Jurkat, Clone E6-1 (cell line): ENCODE measurements at regions not wholly inside any gene's neighbourhood (a gene's known extent, or its start where the extent isn't known, plus 50 kb on each side); places are given as distances from the start of the nearest gene placed in this dataset.

Source experiments
- DNase-seq: peaks from one replicate; pipeline ENCODE4 v3.0.0-alpha.2; 2011; ENCODE audit warnings: low read depth, low spot score
- H3K4me3 ChIP-seq: 2 replicates; pipeline ENCODE4 v1.5.1; 2011; ENCODE audit warnings: mild to moderate bottlenecking, low read length, control low read depth, moderate library complexity

- no peak for DNase-seq
- H3K4me3 ChIP-seq: no peak overlapping the region
These were observed 481.7 kb downstream of the NAF1 start for GRCh38 chr4:162684998-162685397.

- H3K4me3 ChIP-seq: no peak overlapping the region
- DNase-seq: no peak
These were observed 482.4 kb downstream of the NAF1 start for GRCh38 chr4:162684371-162684700.

DNA sequence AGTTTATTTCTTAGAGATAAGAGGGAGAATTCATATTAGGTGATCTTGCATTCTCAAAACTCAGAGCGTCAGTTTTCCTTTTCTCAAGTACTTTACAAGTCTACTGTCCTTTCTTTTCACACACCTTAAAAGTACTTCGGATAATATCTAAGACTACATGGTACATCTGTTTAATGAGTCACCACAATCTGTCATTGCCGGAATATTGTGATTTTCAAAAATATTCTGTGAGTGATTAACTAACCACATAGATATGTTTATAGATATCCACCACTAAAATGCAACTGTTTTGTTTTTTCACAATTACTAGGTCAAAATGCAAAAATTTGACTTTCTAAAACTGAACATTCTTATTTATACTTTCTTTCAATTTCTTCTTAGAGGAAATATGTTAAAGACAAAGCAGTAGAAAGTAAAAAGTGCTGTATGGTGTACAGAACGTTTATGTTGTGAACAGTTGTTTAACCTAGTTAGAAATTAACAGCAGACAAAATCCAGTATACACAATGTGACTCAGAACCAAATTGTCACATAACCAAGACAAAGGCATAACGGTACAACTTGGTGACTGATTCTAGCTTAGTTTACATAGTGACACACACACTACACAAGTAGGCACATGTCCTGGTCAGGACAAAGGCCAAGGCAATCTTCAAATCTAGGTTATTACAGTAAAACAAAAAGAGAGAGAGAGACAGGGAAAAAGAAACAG, 482.9 kb downstream of the NAF1 start:
- DNase-seq: no peak

DNA sequence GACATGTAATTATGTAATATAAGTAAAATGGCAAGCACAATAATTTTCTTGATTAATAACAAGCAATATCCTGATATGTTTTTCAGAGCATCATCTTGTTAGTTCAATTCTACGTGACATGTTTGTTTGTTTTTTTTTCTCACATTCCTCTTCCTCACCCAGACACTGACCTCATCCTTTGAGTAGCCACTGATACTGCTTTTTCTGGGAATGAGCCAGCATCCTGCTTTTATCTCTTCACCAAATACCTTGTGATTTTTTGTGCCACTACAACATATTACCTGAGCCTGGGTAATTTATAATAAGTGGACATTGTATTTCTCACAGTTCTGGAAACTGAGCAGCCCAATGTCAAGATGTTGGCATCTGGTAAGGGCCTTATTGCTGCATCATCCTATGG, 484.0 kb downstream of the NAF1 start:
- DNase-seq: no peak
- no peak overlapping the region for H3K4me3 ChIP-seq

More for the DNA sequence above, 482.9 kb downstream of the NAF1 start:
- H3K4me3 ChIP-seq: no peak overlapping the region

GRCh38 chr4:162681212-162681611, 485.5 kb downstream of the NAF1 start:
- H3K4me3 ChIP-seq: no peak overlapping the region

DNA sequence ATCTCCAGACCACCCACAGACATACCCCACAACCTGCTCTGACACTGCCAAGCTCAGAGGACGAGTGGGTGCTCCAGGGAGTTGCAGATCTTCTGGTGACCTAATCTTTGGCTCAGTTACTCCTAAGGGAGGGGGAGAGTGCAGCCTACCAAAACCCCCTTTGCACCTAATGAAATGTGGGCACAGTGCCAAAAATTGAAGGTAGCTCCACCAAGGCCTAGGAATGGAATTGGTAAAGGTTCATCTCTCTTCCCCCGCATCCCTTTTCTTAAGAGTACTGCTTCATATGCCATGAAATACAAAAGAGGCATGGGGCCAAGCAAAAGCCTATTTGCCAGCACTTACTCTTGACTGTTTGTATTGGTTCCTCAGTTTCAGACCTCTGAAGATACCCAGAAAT, 491.0 kb downstream of the NAF1 start:
- DNase-seq: no peak
- H3K4me3 ChIP-seq: no peak overlapping the region

More at GRCh38 chr4:162681212-162681611, 485.5 kb downstream of the NAF1 start:
- DNase-seq: no peak

- H3K4me3 ChIP-seq: no peak overlapping the region
- DNase-seq: no peak
These were observed 498.1 kb upstream of the FSTL5 start for GRCh38 chr4:162661913-162662312.

GRCh38 chr4:162659716-162660115, 495.9 kb upstream of the FSTL5 start:
- no peak for DNase-seq

DNA sequence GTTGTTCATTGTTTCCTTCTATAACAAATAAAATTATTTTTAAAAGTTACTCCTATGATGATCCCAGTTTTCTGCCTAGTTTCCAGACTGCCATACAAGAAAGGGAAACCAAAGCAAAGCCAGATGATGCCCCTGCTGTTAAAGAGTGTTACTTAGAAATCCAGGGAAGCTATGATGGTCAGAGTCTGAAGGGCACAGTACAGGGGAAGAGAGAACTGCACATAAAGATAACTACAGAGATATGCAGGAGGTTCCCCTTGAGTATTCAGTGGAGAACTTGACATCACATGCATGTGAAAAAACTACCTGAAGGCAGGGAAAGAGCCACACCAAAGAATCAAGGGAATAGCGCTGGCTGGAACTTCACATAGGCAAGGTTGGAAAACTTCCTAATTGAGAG, 494.2 kb upstream of the FSTL5 start:
- no peak overlapping the region for H3K4me3 ChIP-seq
- no peak for DNase-seq

More at GRCh38 chr4:162659716-162660115, 495.9 kb upstream of the FSTL5 start:
- no peak overlapping the region for H3K4me3 ChIP-seq

- DNase-seq: no peak
- H3K4me3 ChIP-seq: no peak overlapping the region
These were observed 486.4 kb upstream of the FSTL5 start for GRCh38 chr4:162650166-162650565.

DNA sequence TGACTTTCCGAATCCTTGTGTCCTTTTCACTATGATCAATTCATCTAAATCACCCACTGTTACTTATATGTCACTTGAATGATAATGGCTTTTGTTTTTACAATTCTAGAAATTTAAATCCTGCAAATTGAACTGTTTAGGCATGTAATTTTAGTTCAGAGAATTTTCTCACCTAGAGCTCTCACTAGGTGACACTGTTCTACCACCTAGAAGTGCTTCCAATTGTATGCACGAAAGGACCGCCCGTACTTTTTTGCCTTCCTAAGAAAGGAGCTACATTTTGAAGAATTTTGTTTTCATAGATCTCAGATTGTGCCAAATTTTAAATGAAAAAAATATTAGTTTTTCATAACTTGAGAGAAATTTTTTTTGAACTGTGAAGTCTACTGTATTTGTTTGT, 481.6 kb upstream of the FSTL5 start:
- DNase-seq: no peak
- no peak overlapping the region for H3K4me3 ChIP-seq

DNA sequence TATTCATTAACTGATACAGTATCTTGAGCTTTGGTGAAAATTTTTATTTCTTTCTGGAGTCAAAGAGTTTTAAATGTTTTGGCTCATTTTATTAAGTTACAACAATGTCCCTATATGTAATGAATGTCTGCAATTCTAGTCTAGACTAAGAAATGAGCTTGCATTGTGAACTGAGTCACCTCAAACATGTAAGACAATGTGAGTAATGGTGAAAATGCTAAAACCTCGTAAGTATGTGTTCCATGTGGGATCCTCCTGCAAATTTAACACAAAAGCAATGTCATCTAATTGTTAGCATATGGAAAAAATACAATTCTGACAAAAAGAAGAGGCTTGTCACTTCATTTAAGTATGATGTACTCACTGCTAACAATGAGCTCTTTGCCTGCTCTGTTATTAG, 480.5 kb upstream of the FSTL5 start:
- no peak overlapping the region for H3K4me3 ChIP-seq
- DNase-seq: no peak

DNA sequence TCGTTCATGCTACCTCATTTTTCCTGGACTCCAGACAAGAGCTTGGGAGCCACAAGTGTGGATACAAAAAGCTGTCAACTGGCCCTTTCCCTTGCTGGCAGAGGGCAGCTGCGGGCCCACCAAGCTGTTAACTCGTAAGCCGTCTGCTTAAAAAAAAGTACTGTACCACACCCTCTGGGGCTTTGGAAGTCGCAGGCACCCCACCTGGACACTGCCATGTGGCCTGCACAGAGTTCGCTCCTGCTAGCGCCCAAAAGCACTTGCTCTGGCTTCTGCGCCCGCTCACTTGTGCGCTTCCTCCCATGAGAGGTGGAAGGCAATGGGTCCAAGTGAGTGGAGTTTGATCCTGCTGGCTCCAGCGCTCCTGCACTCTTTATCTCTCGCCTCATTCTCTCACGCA, 476.4 kb upstream of the FSTL5 start:
- DNase-seq: no peak
- H3K4me3 ChIP-seq: no peak overlapping the region

- no peak for DNase-seq
- no peak overlapping the region for H3K4me3 ChIP-seq
These were observed 470.6 kb upstream of the FSTL5 start for GRCh38 chr4:162634390-162634789.

- no peak for DNase-seq
- no peak overlapping the region for H3K4me3 ChIP-seq
These were observed 458.9 kb upstream of the FSTL5 start for GRCh38 chr4:162622664-162623063.

DNA sequence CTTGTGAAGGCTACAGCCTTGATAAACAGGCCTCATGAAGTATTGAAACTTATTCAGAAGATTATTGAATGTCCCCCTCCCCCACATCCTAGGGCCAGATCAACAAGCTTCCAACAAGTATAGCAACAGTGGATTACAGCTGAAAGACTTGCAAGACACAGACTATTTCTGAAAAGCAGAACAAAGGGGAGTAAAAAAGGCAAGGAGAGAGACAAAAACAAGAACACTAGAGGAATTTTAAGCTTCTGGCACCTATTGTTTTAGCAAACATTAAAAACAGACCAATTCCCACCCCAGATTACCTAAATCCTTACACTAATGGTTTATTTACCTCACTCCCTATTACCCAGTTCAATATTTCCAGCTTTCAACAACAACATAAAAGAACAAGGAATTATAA, 446.3 kb upstream of the FSTL5 start:
- no peak for DNase-seq
- no peak overlapping the region for H3K4me3 ChIP-seq

- no peak for DNase-seq
- no peak overlapping the region for H3K4me3 ChIP-seq
These were observed 422.5 kb upstream of the FSTL5 start for GRCh38 chr4:162586266-162586665.

- no peak overlapping the region for H3K4me3 ChIP-seq
- no peak for DNase-seq
These were observed 418.4 kb upstream of the FSTL5 start for GRCh38 chr4:162582180-162582579.

- H3K4me3 ChIP-seq: no peak overlapping the region
- DNase-seq: no peak
These were observed 401.9 kb upstream of the FSTL5 start for GRCh38 chr4:162565730-162566129.

DNA sequence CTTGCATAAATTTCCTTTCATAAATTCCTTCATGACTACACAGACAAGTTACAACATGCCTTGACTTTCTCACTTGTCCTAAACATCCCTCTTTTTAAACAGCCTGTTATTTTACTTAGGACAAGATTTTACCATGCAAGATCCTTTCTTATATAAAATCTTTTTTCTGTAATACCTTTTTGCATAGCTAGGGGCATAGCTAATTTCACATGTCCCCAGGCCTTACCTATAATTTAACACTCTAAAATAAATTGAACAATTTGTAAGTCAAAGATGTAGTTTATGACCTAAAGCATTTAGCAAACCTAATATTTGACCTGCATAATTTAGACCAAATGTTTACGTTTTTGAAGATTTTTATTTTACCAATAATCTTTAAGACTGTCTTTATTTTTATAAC, 396.3 kb upstream of the FSTL5 start:
- H3K4me3 ChIP-seq: no peak overlapping the region
- DNase-seq: no peak

GRCh38 chr4:162557516-162558106, 393.8 kb upstream of the FSTL5 start:
- no peak overlapping the region for H3K4me3 ChIP-seq
- no peak for DNase-seq
